Neural cell (in vitro differentiated cells): ENCODE measurements at regions not wholly inside any gene's neighbourhood (a gene's known extent, or its start where the extent isn't known, plus 50 kb on each side); places are given as distances from the start of the nearest gene placed in this dataset.

Experiments
- H2AFZ ChIP-seq: fragments of 200-600, 300-800 bp; sonication (generic), shearing (Covaris generic); 2 replicates; pipeline ENCODE4 v1.6.0; 2014; ENCODE audit warnings: low read depth, mild to moderate bottlenecking, antibody characterized with exemption, low read length, moderate library complexity
- H3F3A ChIP-seq: fragments of 200-600 bp; shearing (Covaris generic); 2 replicates; pipeline ENCODE4 v1.6.1; 2016; ENCODE audit warnings: mild to moderate bottlenecking, moderate library complexity, mixed read lengths, antibody characterized with exemption, low read length; ENCODE audit not compliant: insufficient read depth, poor library complexity, severe bottlenecking
- H3K27ac ChIP-seq: fragments of 200-600, 300-800 bp; sonication (generic), shearing (Covaris generic); 2 replicates; pipeline ENCODE4 v1.5.1; 2014; ENCODE audit warnings: mild to moderate bottlenecking, low read length, moderate library complexity
- H3K27me3 ChIP-seq: fragments of 300-800, 200-600 bp; sonication (generic), shearing (Covaris generic); 2 replicates; pipeline ENCODE4 v1.6.0; 2014; ENCODE audit warnings: mild to moderate bottlenecking, low read depth, low read length, moderate library complexity; ENCODE audit not compliant: insufficient read depth
- H3K36me3 ChIP-seq: fragments of 300-800, 200-600 bp; sonication (generic), shearing (Covaris generic); 2 replicates; pipeline ENCODE4 v1.5.1; 2014; ENCODE audit warnings: mild to moderate bottlenecking, antibody characterized with exemption, low read length, moderate library complexity; ENCODE audit not compliant: insufficient read depth
- H3K4me2 ChIP-seq: fragments of 300-800, 200-600 bp; sonication (generic), shearing (Covaris generic); 2 replicates; pipeline ENCODE4 v1.6.0; 2014; ENCODE audit warnings: mild to moderate bottlenecking, low read length
- H3K4me3 ChIP-seq: fragments of 300-800, 200-600 bp; sonication (generic), shearing (Covaris generic); 2 replicates; pipeline ENCODE4 v1.5.1; 2014; ENCODE audit warnings: mild to moderate bottlenecking, low read length, moderate library complexity
- H3K79me2 ChIP-seq: fragments of 200-600 bp; shearing (Covaris generic); replicated peaks from 2 replicates; pipeline ENCODE4 v1.6.0; 2014; ENCODE audit warnings: mild to moderate bottlenecking, low read length, moderate library complexity; ENCODE audit not compliant: insufficient read depth
- H3K9ac ChIP-seq: fragments of 300-800, 200-600 bp; sonication (generic), shearing (Covaris generic); 2 replicates; pipeline ENCODE4 v1.6.1; 2016; ENCODE audit warnings: mild to moderate bottlenecking, low read length, mixed read lengths
- H3K9me2 ChIP-seq: fragments of 200-600 bp; shearing (Covaris generic); 2 replicates; pipeline ENCODE4 v1.6.1; 2016; ENCODE audit warnings: mild to moderate bottlenecking, low read length, mixed read lengths; ENCODE audit not compliant: insufficient read depth
- H3K9me3 ChIP-seq: fragments of 200-600, 300-800 bp; sonication (generic), shearing (Covaris generic); 2 replicates; pipeline ENCODE4 v1.6.1; 2016; ENCODE audit warnings: mild to moderate bottlenecking, mixed run types, low read length, moderate library complexity, mixed read lengths
- H4K20me1 ChIP-seq: fragments of 200-600 bp; shearing (Covaris generic); 2 replicates; pipeline ENCODE4 v1.6.1; 2016; ENCODE audit warnings: mild to moderate bottlenecking, mixed run types; ENCODE audit not compliant: insufficient read depth
- CTCF ChIP-seq: fragments of 450-650 bp; IDR thresholded peaks from 2 replicates; pipeline ENCODE4 v1.5.1; 2014; ENCODE audit warnings: antibody characterized with exemption, mild to moderate bottlenecking, moderate library complexity; ENCODE audit not compliant: poor library complexity, severe bottlenecking
- EP300 ChIP-seq: fragments of 450-650 bp; conservative IDR thresholded peaks from 2 replicates; pipeline ENCODE4 v1.6.1; 2014; ENCODE audit warnings: antibody characterized with exemption, mild to moderate bottlenecking, moderate library complexity; ENCODE audit not compliant: poor library complexity, severe bottlenecking
- EZH2 ChIP-seq: fragments of 200-600, 300-800 bp; shearing (Covaris generic), sonication (generic); IDR thresholded peaks from 2 replicates; pipeline ENCODE4 v1.6.1; 2014; ENCODE audit warnings: antibody characterized with exemption, low read length, borderline replicate concordance, mild to moderate bottlenecking; ENCODE audit not compliant: insufficient read depth, poor library complexity, severe bottlenecking
- MXI1 ChIP-seq: fragments of 450-650 bp; conservative IDR thresholded peaks from 2 replicates; pipeline ENCODE4 v1.6.1; 2014; ENCODE audit warnings: antibody characterized with exemption, mild to moderate bottlenecking; ENCODE audit not compliant: poor library complexity, severe bottlenecking
- POLR2AphosphoS5 ChIP-seq: IDR thresholded peaks from 2 replicates; pipeline ENCODE4 v1.6.1; 2012
- RAD21 ChIP-seq: fragments of 450-650 bp; conservative IDR thresholded peaks from 2 replicates; pipeline ENCODE4 v1.6.1; 2014; ENCODE audit warnings: antibody characterized with exemption, mild to moderate bottlenecking, moderate library complexity
- REST ChIP-seq: IDR thresholded peaks from 2 replicates; pipeline ENCODE4 v1.6.1; 2012; ENCODE audit warnings: borderline replicate concordance
- SMC3 ChIP-seq: fragments of 450-650 bp; conservative IDR thresholded peaks from 2 replicates; pipeline ENCODE4 v1.6.1; 2014; ENCODE audit warnings: antibody characterized with exemption, mild to moderate bottlenecking, moderate library complexity; ENCODE audit not compliant: poor library complexity
- TAF1 ChIP-seq: IDR thresholded peaks from 2 replicates; pipeline ENCODE4 v1.6.1; 2012; ENCODE audit warnings: low read depth

GRCh38 chr14:23702656-23703426, 66.7 kb downstream of the DHRS2 start:
- no peak for TF ChIP-seq EZH2
- TF ChIP-seq REST = no peak
- no peak for TF ChIP-seq EP300
- TF ChIP-seq MXI1 = no peak
- no peak for TF ChIP-seq CTCF
- no peak for TF ChIP-seq TAF1
- no peak for TF ChIP-seq RAD21
- no peak for TF ChIP-seq POLR2AphosphoS5
- TF ChIP-seq SMC3 = no peak
- H3F3A ChIP-seq = no peaks in the 10 kb centered on the region
- H4K20me1 ChIP-seq = no peaks in the 10 kb centered on the region
- peaks cover 5% of the 10 kb centered on the region for H3K9me3 ChIP-seq
- H3K9ac ChIP-seq = no peak overlapping the region
- no peaks in the 10 kb centered on the region for H3K27me3 ChIP-seq
- H3K27ac ChIP-seq = no peak overlapping the region
- no peaks in the 10 kb centered on the region for H3K9me2 ChIP-seq
- no peak overlapping the region for H3K4me3 ChIP-seq
- no peak overlapping the region for H3K4me2 ChIP-seq
- H3K79me2 ChIP-seq = no peaks in the 10 kb centered on the region
- no peaks in the 10 kb centered on the region for H3K36me3 ChIP-seq
- no peak overlapping the region for H2AFZ ChIP-seq

GRCh38 chr14:23704890-23705289, 68.7 kb downstream of the DHRS2 start:
- Histone ChIP-seq H4K20me1 (no peaks in the 10 kb centered on the region), H2AFZ (no peak overlapping the region), H3K9me2 (no peaks in the 10 kb centered on the region), H3K36me3 (no peaks in the 10 kb centered on the region), H3K9ac (no peak overlapping the region), H3F3A (no peaks in the 10 kb centered on the region), H3K79me2 (no peaks in the 10 kb centered on the region), H3K4me3 (no peak overlapping the region), H3K27ac (no peak overlapping the region), H3K4me2 (no peak overlapping the region), H3K27me3 (no peaks in the 10 kb centered on the region), H3K9me3 (peaks cover 5% of the 10 kb centered on the region)
- TF ChIP-seq MXI1 (no peak), EP300 (no peak), EZH2 (no peak), TAF1 (no peak), SMC3 (no peak), RAD21 (no peak), CTCF (no peak), POLR2AphosphoS5 (no peak), REST (no peak)
